Activated naive CD8-positive, alpha-beta T cell treated with anti-CD3 and anti-CD28 coated beads, Interleukin-2, amount 10 ng/mL, durations not matched to agents 7 days and 5 days (primary cell): ENCODE measurements at regions not wholly inside any gene's neighbourhood (a gene's known extent, or its start where the extent isn't known, plus 50 kb on each side); places are given as distances from the start of the nearest gene placed in this dataset.

Experiments used
- ATAC-seq: fragments of 150-1000 bp; cut with Tn5 transposase; one replicate; pipeline ENCODE4 v1.10.0; 2021; ENCODE audit warnings: low read depth, moderate library complexity
- POLR2A ChIA-PET: fragments of 350-600 bp; sonication (Branson Sonifier 250); formaldehyde crosslinking; loops from one replicate; lab custom pipeline; 2021; ENCODE audit warnings: antibody characterized with exemption; lab: Charles Lee
- DNase-seq: peaks from one replicate; pipeline ENCODE4 v3.0.0; 2021
- H3K27ac Mint-ChIP-seq: one replicate; pipeline ENCODE4 v1.8.0; 2022; ENCODE audit warnings: mild to moderate bottlenecking, mixed read lengths
- H3K27me3 Mint-ChIP-seq: one replicate; pipeline ENCODE4 v1.8.0; 2022; ENCODE audit warnings: mild to moderate bottlenecking, moderate library complexity, mixed read lengths
- H3K36me3 Mint-ChIP-seq: one replicate; pipeline ENCODE4 v1.8.0; 2021; ENCODE audit warnings: mild to moderate bottlenecking, mixed read lengths
- H3K4me1 Mint-ChIP-seq: one replicate; pipeline ENCODE4 v1.8.0; 2021; ENCODE audit warnings: mixed read lengths
- H3K4me3 Mint-ChIP-seq: one replicate; pipeline ENCODE4 v1.8.0; 2022; ENCODE audit warnings: mild to moderate bottlenecking, moderate library complexity, mixed read lengths
- H3K9me3 Mint-ChIP-seq: one replicate; pipeline ENCODE4 v1.8.0; 2021; ENCODE audit warnings: mixed read lengths

GRCh38 chr13:38473305-38473704 is 123.7 kb downstream of the UFM1 start:
- H3K27ac Mint-ChIP-seq = no peak overlapping the region
- no peak for ATAC-seq
- H3K9me3 Mint-ChIP-seq = no peaks in the 10 kb centered on the region
- no peaks in the 10 kb centered on the region for H3K36me3 Mint-ChIP-seq
- H3K4me1 Mint-ChIP-seq = no peaks in the 10 kb centered on the region
- H3K27me3 Mint-ChIP-seq = no peaks in the 10 kb centered on the region
- no peak overlapping the region for H3K4me3 Mint-ChIP-seq
- POLR2A ChIA-PET = no interaction called here
- DNase-seq = no peak

GRCh38 chr13:38477676-38478075 is 128.0 kb downstream of the UFM1 start:
- H3K36me3 Mint-ChIP-seq = no peaks in the 10 kb centered on the region
- H3K4me3 Mint-ChIP-seq = no peak overlapping the region
- ATAC-seq = no peak
- no peak for DNase-seq
- no peak overlapping the region for H3K27ac Mint-ChIP-seq
- peaks cover 2% of the 10 kb centered on the region for H3K27me3 Mint-ChIP-seq
- no peaks in the 10 kb centered on the region for H3K9me3 Mint-ChIP-seq
- POLR2A ChIA-PET = no interaction called here
- no peaks in the 10 kb centered on the region for H3K4me1 Mint-ChIP-seq

DNA sequence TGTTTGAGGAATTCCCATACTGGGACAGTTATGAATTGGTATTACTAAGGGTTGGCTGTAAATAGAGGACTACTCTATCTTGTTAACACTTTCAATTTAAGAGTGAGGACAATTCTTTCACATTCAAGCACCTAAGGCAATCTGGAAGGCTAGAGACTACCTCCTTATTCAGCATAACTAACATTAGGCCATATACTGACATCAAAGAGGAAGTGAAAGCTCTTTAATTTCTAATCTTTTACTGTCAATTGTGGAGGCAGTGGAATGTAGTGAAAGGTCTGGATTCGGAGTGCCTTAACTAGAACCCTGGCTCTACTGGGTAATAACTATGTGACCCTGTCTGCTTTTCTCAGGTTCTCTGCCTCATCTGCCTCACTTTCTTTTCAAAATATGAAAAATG is 134.0 kb downstream of the UFM1 start:
- DNase-seq (no peak), ATAC-seq (no peak)
- no peaks in the 10 kb centered on the region for H3K9me3 Mint-ChIP-seq
- POLR2A ChIA-PET = no interaction called here
- no peak overlapping the region for H3K4me3 Mint-ChIP-seq
- no peaks in the 10 kb centered on the region for H3K4me1 Mint-ChIP-seq
- H3K36me3 Mint-ChIP-seq = no peaks in the 10 kb centered on the region
- H3K27me3 Mint-ChIP-seq = peaks cover 2% of the 10 kb centered on the region
- no peak overlapping the region for H3K27ac Mint-ChIP-seq

DNA sequence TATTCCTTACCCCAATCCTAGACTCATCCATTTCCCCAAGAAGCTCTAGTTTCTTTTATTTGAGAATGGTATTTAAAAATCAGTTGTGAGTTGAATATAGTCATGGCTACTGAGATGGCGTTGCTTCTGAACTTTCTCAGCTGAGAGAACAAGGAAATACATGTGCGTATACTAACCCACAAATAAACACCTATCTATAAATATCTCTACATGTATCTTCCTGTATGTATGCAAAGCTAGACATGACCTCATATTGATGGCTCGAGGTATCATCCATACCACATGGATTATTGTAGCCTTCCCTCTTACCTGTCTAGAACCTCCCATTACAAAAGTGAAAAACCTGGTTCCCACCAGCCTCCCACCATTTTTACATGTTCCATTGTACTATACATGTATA is 141.0 kb downstream of the UFM1 start:
- no peaks in the 10 kb centered on the region for H3K9me3 Mint-ChIP-seq

GRCh38 chr13:38494445-38494844 is 144.8 kb downstream of the UFM1 start:
- Mint-ChIP-seq H3K9me3 (no peaks in the 10 kb centered on the region), H3K27ac (no peak overlapping the region), H3K4me1 (no peaks in the 10 kb centered on the region), H3K36me3 (no peaks in the 10 kb centered on the region), H3K27me3 (no peaks in the 10 kb centered on the region), H3K4me3 (no peak overlapping the region)
- no peak for DNase-seq
- ATAC-seq = no peak
- POLR2A ChIA-PET = no interaction called here

More for the DNA sequence above, 141.0 kb downstream of the UFM1 start:
- ATAC-seq = no peak
- no peak overlapping the region for H3K27ac Mint-ChIP-seq
- POLR2A ChIA-PET = no interaction called here
- no peak for DNase-seq
- no peaks in the 10 kb centered on the region for H3K27me3 Mint-ChIP-seq
- no peak overlapping the region for H3K4me3 Mint-ChIP-seq
- H3K4me1 Mint-ChIP-seq = no peaks in the 10 kb centered on the region
- no peaks in the 10 kb centered on the region for H3K36me3 Mint-ChIP-seq

GRCh38 chr13:38496917-38497316 is 147.3 kb downstream of the UFM1 start:
- Mint-ChIP-seq H3K27ac (no peak overlapping the region), H3K27me3 (no peaks in the 10 kb centered on the region), H3K36me3 (no peaks in the 10 kb centered on the region), H3K4me1 (no peaks in the 10 kb centered on the region), H3K9me3 (no peaks in the 10 kb centered on the region), H3K4me3 (no peak overlapping the region)
- POLR2A ChIA-PET = no interaction called here
- ATAC-seq (no peak), DNase-seq (no peak)

GRCh38 chr13:38498271-38498670 is 148.6 kb downstream of the UFM1 start:
- POLR2A ChIA-PET = no interaction called here
- no peak for DNase-seq

DNA sequence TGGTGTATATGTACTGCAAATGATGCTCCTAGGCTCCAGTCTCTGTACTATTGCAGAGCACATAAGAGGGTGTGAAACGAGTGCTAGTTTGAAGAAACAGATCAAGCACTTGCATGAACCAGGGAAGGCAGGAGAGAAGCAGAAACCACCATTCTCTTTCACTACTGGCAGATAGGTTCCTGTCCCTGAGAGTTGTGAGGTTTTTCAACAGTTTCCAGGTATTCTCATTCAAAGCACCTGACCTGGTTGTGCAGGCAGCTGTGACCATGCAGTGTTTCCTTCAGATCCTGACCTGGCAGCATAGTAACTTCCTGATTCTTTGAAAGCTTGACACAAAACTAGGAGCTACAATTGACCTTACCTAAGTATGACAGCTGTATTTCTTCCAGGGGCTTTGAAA is 164.9 kb downstream of the UFM1 start:
- Mint-ChIP-seq H3K27ac (no peak overlapping the region), H3K4me3 (no peak overlapping the region), H3K9me3 (no peaks in the 10 kb centered on the region), H3K36me3 (no peaks in the 10 kb centered on the region), H3K27me3 (no peaks in the 10 kb centered on the region), H3K4me1 (no peaks in the 10 kb centered on the region)
- POLR2A ChIA-PET = no interaction called here
- ATAC-seq (no peak), DNase-seq (no peak)

More at GRCh38 chr13:38498271-38498670, 148.6 kb downstream of the UFM1 start:
- Mint-ChIP-seq H3K27ac (no peak overlapping the region), H3K9me3 (no peaks in the 10 kb centered on the region), H3K27me3 (no peaks in the 10 kb centered on the region), H3K36me3 (no peaks in the 10 kb centered on the region), H3K4me3 (no peak overlapping the region), H3K4me1 (no peaks in the 10 kb centered on the region)
- ATAC-seq = no peak

DNA sequence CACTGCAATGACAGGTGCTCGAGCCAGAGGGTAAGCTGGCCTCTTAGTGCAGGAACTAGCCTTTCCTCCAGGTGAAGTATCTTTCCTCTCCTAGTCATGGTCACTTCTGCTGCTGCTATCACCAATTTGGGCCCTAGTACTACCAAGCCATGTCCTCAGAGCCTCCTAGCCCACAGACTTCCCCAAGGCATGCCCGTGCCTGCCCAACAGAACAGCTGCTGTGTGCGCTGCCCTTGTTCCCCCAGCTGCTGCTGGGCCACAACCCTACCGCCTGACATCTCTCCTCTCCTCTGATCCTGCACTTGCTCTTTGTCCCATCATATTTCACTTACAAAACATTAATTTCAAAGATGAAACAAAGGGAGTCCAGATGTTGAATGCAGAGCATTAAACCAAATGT is 168.5 kb upstream of the FREM2 start:
- no peaks in the 10 kb centered on the region for H3K4me1 Mint-ChIP-seq
- POLR2A ChIA-PET = no interaction called here

DNA sequence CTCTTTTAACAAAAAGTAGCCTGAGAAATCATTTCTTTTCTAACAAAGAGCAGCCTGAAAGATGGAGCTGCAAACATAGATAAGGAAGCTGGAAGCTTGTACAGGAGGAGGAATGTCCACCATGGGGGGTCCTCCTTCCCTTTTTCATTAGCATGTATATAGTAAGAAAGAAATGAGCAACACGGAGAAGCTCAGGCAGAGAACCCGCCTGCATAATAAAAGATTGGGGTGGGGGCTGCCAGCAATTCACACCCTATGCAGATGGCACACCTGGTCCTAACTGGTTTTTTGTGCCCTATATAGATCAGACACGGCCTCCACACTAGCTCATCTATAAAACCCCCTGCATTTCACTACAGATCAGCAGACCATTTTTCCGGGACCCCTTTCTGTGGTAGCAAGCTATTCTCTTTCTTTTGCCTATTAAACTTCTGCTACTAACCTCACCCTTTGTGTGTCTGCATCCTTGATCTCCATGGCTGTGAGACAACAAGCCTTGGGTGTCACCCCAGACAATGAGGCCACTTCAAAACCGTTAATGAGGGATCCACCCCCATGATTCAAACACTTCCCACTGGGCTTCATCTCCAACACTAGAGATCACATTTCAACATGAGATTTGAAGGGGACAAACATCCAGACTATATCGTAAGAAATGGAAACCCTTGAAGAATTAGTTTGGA is 167.5 kb upstream of the FREM2 start:
- Mint-ChIP-seq H3K4me3 (no peak overlapping the region), H3K36me3 (no peaks in the 10 kb centered on the region), H3K27me3 (peaks cover 2% of the 10 kb centered on the region), H3K9me3 (no peaks in the 10 kb centered on the region), H3K4me1 (no peaks in the 10 kb centered on the region), H3K27ac (no peak overlapping the region)
- ATAC-seq (no peak), DNase-seq (no peak)
- POLR2A ChIA-PET = no interaction called here

More for the DNA sequence above, 168.5 kb upstream of the FREM2 start:
- Mint-ChIP-seq H3K4me3 (no peak overlapping the region), H3K36me3 (no peaks in the 10 kb centered on the region), H3K27me3 (peaks cover 2% of the 10 kb centered on the region), H3K27ac (no peak overlapping the region), H3K9me3 (no peaks in the 10 kb centered on the region)
- ATAC-seq (no peak), DNase-seq (no peak)

DNA sequence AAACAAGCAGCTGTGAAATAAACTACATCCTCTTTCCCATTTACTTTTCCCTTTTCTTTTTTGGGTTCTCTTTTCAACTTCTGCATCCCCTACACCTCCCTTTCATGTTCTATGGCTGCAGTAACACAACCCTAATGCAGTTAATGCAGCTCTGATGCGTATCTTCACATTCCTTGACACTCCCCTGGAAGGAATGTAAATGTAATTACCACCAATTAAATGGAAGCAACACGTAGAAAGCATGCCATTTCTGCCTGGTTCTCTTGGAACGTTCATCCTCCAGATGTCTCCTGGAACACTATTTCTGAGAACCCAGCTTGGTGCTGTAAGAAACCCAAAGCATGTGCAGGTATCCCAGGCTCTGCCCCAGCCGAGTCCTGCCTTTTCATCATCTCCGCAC is 166.8 kb upstream of the FREM2 start:
- no peaks in the 10 kb centered on the region for H3K4me1 Mint-ChIP-seq
- H3K27ac Mint-ChIP-seq = no peak overlapping the region
- POLR2A ChIA-PET = no interaction called here
- DNase-seq = no peak
- no peaks in the 10 kb centered on the region for H3K9me3 Mint-ChIP-seq
- no peak overlapping the region for H3K4me3 Mint-ChIP-seq
- ATAC-seq = no peak
- peaks cover 2% of the 10 kb centered on the region for H3K27me3 Mint-ChIP-seq
- no peaks in the 10 kb centered on the region for H3K36me3 Mint-ChIP-seq

DNA sequence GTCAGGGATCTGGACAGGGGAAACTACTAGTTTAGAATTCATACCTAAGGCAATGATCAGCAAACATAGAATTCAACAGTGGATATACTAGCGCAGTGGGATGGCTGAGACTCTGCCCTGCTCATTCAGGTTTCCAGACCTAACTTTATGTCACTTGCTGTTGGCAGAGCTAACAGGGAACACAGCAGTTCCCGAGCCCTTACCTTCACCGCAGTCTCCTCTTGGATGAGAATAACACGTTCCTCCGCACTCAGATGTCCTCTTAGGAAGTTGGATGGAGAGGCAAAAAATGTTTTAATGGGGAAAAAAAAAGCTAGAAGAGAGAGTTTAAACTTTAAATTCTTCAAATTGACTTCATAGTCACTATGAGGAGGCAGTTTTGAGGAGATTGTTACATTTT is 159.7 kb upstream of the FREM2 start:
- Mint-ChIP-seq H3K36me3 (no peaks in the 10 kb centered on the region), H3K9me3 (no peaks in the 10 kb centered on the region), H3K4me3 (no peak overlapping the region), H3K27me3 (peaks cover 2% of the 10 kb centered on the region), H3K4me1 (no peaks in the 10 kb centered on the region), H3K27ac (no peak overlapping the region)
- DNase-seq (no peak), ATAC-seq (no peak)
- POLR2A ChIA-PET = no interaction called here

- H3K36me3 Mint-ChIP-seq = no peaks in the 10 kb centered on the region
- POLR2A ChIA-PET = no interaction called here
- no peak overlapping the region for H3K27ac Mint-ChIP-seq
- peaks cover 2% of the 10 kb centered on the region for H3K27me3 Mint-ChIP-seq
- ATAC-seq = no peak
- no peak overlapping the region for H3K4me3 Mint-ChIP-seq
- no peaks in the 10 kb centered on the region for H3K9me3 Mint-ChIP-seq
- no peak for DNase-seq
- no peaks in the 10 kb centered on the region for H3K4me1 Mint-ChIP-seq
These were observed 157.9 kb upstream of the FREM2 start for GRCh38 chr13:38528986-38529385.

GRCh38 chr13:38530492-38530891 is 156.4 kb upstream of the FREM2 start:
- POLR2A ChIA-PET = no interaction called here
- no peaks in the 10 kb centered on the region for H3K4me1 Mint-ChIP-seq
- ATAC-seq = no peak
- no peak overlapping the region for H3K27ac Mint-ChIP-seq
- no peak for DNase-seq
- peaks cover 2% of the 10 kb centered on the region for H3K27me3 Mint-ChIP-seq
- no peak overlapping the region for H3K4me3 Mint-ChIP-seq
- no peaks in the 10 kb centered on the region for H3K36me3 Mint-ChIP-seq
- no peaks in the 10 kb centered on the region for H3K9me3 Mint-ChIP-seq

DNA sequence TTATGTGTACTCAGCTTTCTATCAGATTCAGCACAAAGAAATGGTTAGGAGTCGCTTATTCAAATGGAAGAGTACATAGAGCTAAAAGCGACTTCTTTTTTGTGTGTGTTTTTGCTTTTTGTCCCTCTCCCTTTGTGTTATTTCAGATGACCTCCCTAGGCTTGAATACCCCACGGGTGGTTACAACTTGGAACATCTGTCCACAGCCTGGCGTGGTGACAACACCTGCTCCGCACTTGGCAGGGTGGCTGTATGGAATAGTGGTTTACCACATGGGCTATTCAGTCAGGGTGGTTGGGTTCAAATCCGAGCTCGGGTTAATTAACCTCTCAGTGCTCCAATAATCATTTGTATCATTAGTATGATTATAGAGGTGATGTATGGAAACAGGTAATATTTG is 151.6 kb upstream of the FREM2 start:
- H3K36me3 Mint-ChIP-seq = no peaks in the 10 kb centered on the region
- H3K4me3 Mint-ChIP-seq = no peak overlapping the region
- H3K4me1 Mint-ChIP-seq = no peaks in the 10 kb centered on the region
- DNase-seq (no peak), ATAC-seq (no peak)
- no peak overlapping the region for H3K27ac Mint-ChIP-seq
- H3K27me3 Mint-ChIP-seq = peaks cover 2% of the 10 kb centered on the region
- POLR2A ChIA-PET = no interaction called here
- no peaks in the 10 kb centered on the region for H3K9me3 Mint-ChIP-seq
